HG02759 (cell line): ENCODE measurements at regions not wholly inside any gene's neighbourhood (a gene's known extent, or its start where the extent isn't known, plus 50 kb on each side); places are given as distances from the start of the nearest gene placed in this dataset.

Source experiments
- ATAC-seq: cut with Tn5 transposase; IDR thresholded peaks from one replicate; pipeline ENCODE4 v1.9.1; 2021; ENCODE audit warnings: mild to moderate bottlenecking, moderate library complexity; ENCODE audit not compliant: unreplicated experiment

GRCh38 chr11:19562156-19562555 lies 150.5 kb upstream of the NAV2 start:
- no peak for ATAC-seq

GRCh38 chr11:19561011-19561410 lies 151.6 kb upstream of the NAV2 start:
- ATAC-seq: no peak

- ATAC-seq: no peak
Measured at GRCh38 chr11:19560156-19560555, 152.5 kb upstream of the NAV2 start.

- no peak for ATAC-seq
Measured at GRCh38 chr11:19559746-19560145, 152.9 kb upstream of the NAV2 start.

- no peak for ATAC-seq
Measured at GRCh38 chr11:19558189-19558986, 154.2 kb upstream of the NAV2 start.

GRCh38 chr11:19557720-19558140 lies 154.9 kb upstream of the NAV2 start:
- peak; percentile 61 for ATAC-seq

- no peak for ATAC-seq
Measured at GRCh38 chr11:19557185-19557584, 155.5 kb upstream of the NAV2 start.

- no peak for ATAC-seq
Measured at GRCh38 chr11:19555266-19555665, 157.4 kb upstream of the NAV2 start.

- peak; percentile 78 for ATAC-seq
Measured at GRCh38 chr11:19553683-19554333, 158.8 kb upstream of the NAV2 start.

GRCh38 chr11:19552656-19553260 lies 159.9 kb upstream of the NAV2 start:
- ATAC-seq: no peak

GRCh38 chr11:19552161-19552560 lies 160.5 kb upstream of the NAV2 start:
- ATAC-seq: no peak

GRCh38 chr11:19551457-19551856 lies 161.2 kb upstream of the NAV2 start:
- ATAC-seq: no peak

- no peak for ATAC-seq
Measured at GRCh38 chr11:19547044-19547443, 165.6 kb upstream of the NAV2 start.

GRCh38 chr11:19546325-19546724 lies 166.3 kb upstream of the NAV2 start:
- ATAC-seq: no peak

GRCh38 chr11:19541521-19542049 lies 171.1 kb upstream of the NAV2 start:
- no peak for ATAC-seq

- no peak for ATAC-seq
Measured at GRCh38 chr11:19539861-19540260, 172.8 kb upstream of the NAV2 start.

- ATAC-seq: no peak
Measured at GRCh38 chr11:19537803-19538453, 174.7 kb upstream of the NAV2 start.

GRCh38 chr11:19536131-19536530 lies 176.5 kb upstream of the NAV2 start:
- no peak for ATAC-seq

- no peak for ATAC-seq
Measured at GRCh38 chr11:19530505-19530904, 182.1 kb upstream of the NAV2 start.

GRCh38 chr11:19526119-19526518 lies 186.5 kb upstream of the NAV2 start:
- ATAC-seq: no peak

GRCh38 chr11:19525714-19526113 lies 186.9 kb upstream of the NAV2 start:
- ATAC-seq: no peak
